Endodermal cell (in vitro differentiated cells): ENCODE measurements at regions not wholly inside any gene's neighbourhood (a gene's known extent, or its start where the extent isn't known, plus 50 kb on each side); places are given as distances from the start of the nearest gene placed in this dataset.

Experiments
- DNase-seq: peaks from one replicate; pipeline ENCODE4 v3.0.0-alpha.2; 2017
- H3K27ac ChIP-seq: 2 replicates; pipeline ENCODE4 v1.5.1; 2013; ENCODE audit warnings: mild to moderate bottlenecking, low read depth, low read length, moderate library complexity
- H3K27me3 ChIP-seq: 2 replicates; pipeline ENCODE4 v1.6.1; 2013; ENCODE audit warnings: mild to moderate bottlenecking, low read length, moderate library complexity; ENCODE audit not compliant: insufficient read depth, control insufficient read depth, poor library complexity, severe bottlenecking
- H3K36me3 ChIP-seq: 2 replicates; pipeline ENCODE4 v1.7.0; 2013; ENCODE audit warnings: mild to moderate bottlenecking, low read length, moderate library complexity; ENCODE audit not compliant: control insufficient read depth, insufficient read depth
- H3K4me1 ChIP-seq: one replicate; pipeline ENCODE4 v1.7.0; 2013; ENCODE audit warnings: low read length; ENCODE audit not compliant: control insufficient read depth, insufficient read depth
- H3K4me3 ChIP-seq: 2 replicates; pipeline ENCODE4 v1.5.1; 2013; ENCODE audit warnings: mild to moderate bottlenecking, low read length, moderate library complexity
- H3K9ac ChIP-seq: 2 replicates; pipeline ENCODE4 v1.6.1; 2013; ENCODE audit warnings: mild to moderate bottlenecking, low read length, moderate library complexity; ENCODE audit not compliant: poor library complexity, severe bottlenecking; ENCODE audit errors: extremely low read depth
- H3K9me3 ChIP-seq: 2 replicates; pipeline ENCODE4 v1.6.1; 2013; ENCODE audit warnings: mild to moderate bottlenecking, low read length, moderate library complexity; ENCODE audit not compliant: control insufficient read depth
- H3K27ac Mint-ChIP-seq: 2 replicates; pipeline ENCODE4 v1.8.0; 2020; ENCODE audit warnings: mixed read lengths
- H3K27me3 Mint-ChIP-seq: 2 replicates; pipeline ENCODE4 v1.8.0; 2021; ENCODE audit warnings: mild to moderate bottlenecking, mixed read lengths; ENCODE audit not compliant: insufficient read depth
- H3K36me3 Mint-ChIP-seq: 2 replicates; pipeline ENCODE4 v1.8.0; 2020; ENCODE audit warnings: low read depth, mixed read lengths
- H3K4me1 Mint-ChIP-seq: 2 replicates; pipeline ENCODE4 v1.8.0; 2020; ENCODE audit warnings: mixed read lengths
- H3K4me3 Mint-ChIP-seq: 2 replicates; pipeline ENCODE4 v1.8.0; 2020; ENCODE audit warnings: mild to moderate bottlenecking, moderate library complexity, mixed read lengths
- H3K9me3 Mint-ChIP-seq: 2 replicates; pipeline ENCODE4 v1.8.0; 2020; ENCODE audit warnings: mild to moderate bottlenecking, mixed read lengths
- CTCF ChIP-seq: fragments of 200-600 bp; sonication (generic); conservative IDR thresholded peaks from 2 replicates; pipeline ENCODE4 v1.5.0; 2021; ENCODE audit warnings: antibody characterized with exemption, mild to moderate bottlenecking
- WGBS, 2 experiments: methylation state at CpG; one replicate each; pipeline versions ENCODE4 v1.1.5 to v1.1.7; 2013; ENCODE audit warnings: missing lambda C conversion rate in 2 of 2, mixed read lengths in 1 of 2; ENCODE audit not compliant: insufficient coverage in 1 of 2, insufficient read length in 1 of 2; 5-methylcytosine and 5-hydroxymethylcytosine counted together

DNA sequence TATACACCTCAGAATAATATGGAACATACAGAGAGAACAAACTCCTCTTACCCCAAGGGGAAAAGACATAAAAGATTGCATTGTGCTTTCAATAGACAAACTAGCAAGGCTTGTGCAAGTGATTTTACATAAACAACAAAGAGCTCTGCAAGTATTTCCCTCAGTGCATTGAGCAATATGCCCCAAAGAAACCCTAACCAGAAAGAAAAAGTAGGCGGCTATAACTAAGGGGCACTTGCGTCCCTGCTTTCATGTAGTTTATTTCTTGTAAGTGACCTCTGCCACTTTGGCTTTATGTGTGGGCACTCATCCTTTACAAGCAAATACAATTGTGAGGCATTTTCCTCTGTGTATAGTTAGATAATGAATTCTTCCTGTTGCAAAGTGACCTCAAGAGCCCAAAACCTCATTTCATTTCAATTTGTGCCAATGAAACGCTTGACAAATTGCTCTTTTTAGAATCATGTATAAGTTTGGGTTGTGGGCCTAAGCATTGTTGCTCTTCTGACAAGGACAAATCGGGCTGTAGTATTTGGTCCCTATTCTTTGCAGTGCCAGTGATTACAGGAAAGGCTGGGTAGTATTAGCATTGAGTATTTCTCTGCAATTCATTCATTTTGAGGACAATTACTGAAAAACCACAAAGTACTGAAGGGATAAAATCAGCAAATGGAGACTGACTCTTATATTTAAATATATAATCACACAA is 282.2 kb downstream of the DTWD2 start:
- peaks cover 22% of the 10 kb centered on the region for H3K36me3 Mint-ChIP-seq
- no peak overlapping the region for H3K4me3 Mint-ChIP-seq
- H3K4me1 Mint-ChIP-seq, result no peaks in the 10 kb centered on the region
- no peak for TF ChIP-seq CTCF
- no peaks in the 10 kb centered on the region for H3K27me3 Mint-ChIP-seq
- no peak for DNase-seq
- no peak overlapping the region for H3K27ac ChIP-seq
- H3K9me3 ChIP-seq, result peaks cover 53% of the 10 kb centered on the region
- H3K9me3 Mint-ChIP-seq, result peaks cover 43% of the 10 kb centered on the region
- H3K9ac ChIP-seq, result no peak overlapping the region
- H3K27me3 ChIP-seq, result no peaks in the 10 kb centered on the region
- no peaks in the 10 kb centered on the region for H3K36me3 ChIP-seq
- no peak overlapping the region for H3K27ac Mint-ChIP-seq
- H3K4me1 ChIP-seq, result no peaks in the 10 kb centered on the region
- 88% methylated on average over 4 of the region's 4 CpGs; no CpG with 5 or more reads in 1 of the 2 experiments for WGBS, 2 experiments
- H3K4me3 ChIP-seq, result no peak overlapping the region

GRCh38 chr5:118703241-118703640 is 285.1 kb downstream of the DTWD2 start:
- Mint-ChIP-seq H3K27me3 (no peaks in the 10 kb centered on the region), H3K36me3 (peaks cover 22% of the 10 kb centered on the region), H3K27ac (no peak overlapping the region), H3K4me1 (peaks cover 1% of the 10 kb centered on the region), H3K9me3 (peaks cover 39% of the 10 kb centered on the region), H3K4me3 (no peak overlapping the region)
- DNase-seq, result no peak
- H3K27ac ChIP-seq, result no peak overlapping the region
- WGBS, 2 experiments, result 82 to 100% methylated on average over 1 to 2 of the region's 2 CpGs
- H3K36me3 ChIP-seq, result no peaks in the 10 kb centered on the region
- H3K4me3 ChIP-seq, result peak overlapping the region; percentile 46
- TF ChIP-seq CTCF, result no peak
- no peaks in the 10 kb centered on the region for H3K4me1 ChIP-seq
- no peaks in the 10 kb centered on the region for H3K27me3 ChIP-seq
- no peak overlapping the region for H3K9ac ChIP-seq
- peaks cover 42% of the 10 kb centered on the region for H3K9me3 ChIP-seq

DNA sequence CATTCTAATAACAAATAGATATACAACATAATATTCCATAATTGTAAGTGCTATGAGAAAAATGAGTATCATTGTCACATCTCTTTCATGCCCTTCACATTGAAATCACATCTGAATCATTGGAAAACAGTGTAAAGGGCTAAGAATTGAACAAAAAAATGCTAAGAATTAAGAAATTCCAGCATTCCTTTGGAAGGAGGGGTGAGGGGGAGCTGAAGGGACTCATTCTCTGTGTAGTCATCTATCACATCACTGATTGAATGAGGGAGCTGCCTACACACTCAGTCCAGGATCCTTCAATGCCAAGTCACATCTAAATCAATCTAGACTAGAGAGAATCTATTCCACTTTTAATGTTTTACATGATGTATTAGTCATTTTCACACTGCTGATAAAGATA is 286.6 kb downstream of the DTWD2 start:
- Mint-ChIP-seq H3K4me1 (peaks cover 8% of the 10 kb centered on the region), H3K36me3 (peaks cover 22% of the 10 kb centered on the region), H3K4me3 (no peak overlapping the region), H3K9me3 (peaks cover 37% of the 10 kb centered on the region), H3K27me3 (no peaks in the 10 kb centered on the region), H3K27ac (no peak overlapping the region)
- Histone ChIP-seq H3K27ac (no peak overlapping the region), H3K9ac (no peak overlapping the region), H3K4me3 (peak overlapping the region; percentile 28), H3K36me3 (no peaks in the 10 kb centered on the region), H3K27me3 (no peaks in the 10 kb centered on the region), H3K9me3 (peaks cover 36% of the 10 kb centered on the region), H3K4me1 (peaks cover 2% of the 10 kb centered on the region)
- DNase-seq, result no peak
- no peak for TF ChIP-seq CTCF
